ENCODE measurements at regions not wholly inside any gene's neighbourhood (a gene's known extent, or its start where the extent isn't known, plus 50 kb on each side); places are given as distances from the start of the nearest gene placed in this dataset.

GRCh38 chr16:73420676-73421075 lies 372.7 kb upstream of the ZFHX3 start:
- TF ChIP-seq ZNF384 (IDR thresholded peaks at IDR 0.05): no peak
- no peak for TF ChIP-seq SP1 (IDR thresholded peaks at IDR 0.05)
- TF ChIP-seq SUZ12 (IDR thresholded peaks at IDR 0.05): no peak
- no peak for TF ChIP-seq FOXK2 (IDR thresholded peaks at IDR 0.05)
- no peak for TF ChIP-seq ARNT (IDR thresholded peaks at IDR 0.05)
- TF ChIP-seq ELF4 (IDR thresholded peaks at IDR 0.05): no peak
- no peak for TF ChIP-seq PKNOX1 (IDR thresholded peaks at IDR 0.05)
- TF ChIP-seq TARDBP (IDR thresholded peaks at IDR 0.05): no peak
- TF ChIP-seq LEF1 (IDR thresholded peaks at IDR 0.05; ENCODE audit: borderline replicate concordance): no peak
- TF ChIP-seq FOXA1 (IDR thresholded peaks at IDR 0.05): no peak
- no peak for TF ChIP-seq NFRKB (IDR thresholded peaks at IDR 0.05)
- TF ChIP-seq FOXM1 (IDR thresholded peaks at IDR 0.05; ENCODE audit: borderline replicate concordance): no peak
- TF ChIP-seq CTBP1 (IDR thresholded peaks at IDR 0.05; ENCODE audit: borderline replicate concordance): no peak
- no peak for TF ChIP-seq L3MBTL2 (conservative IDR thresholded peaks at IDR 0.05)
- no peak for TF ChIP-seq BHLHE40 (IDR thresholded peaks at IDR 0.05; ENCODE audit: borderline replicate concordance)
- TF ChIP-seq HDGF (IDR thresholded peaks at IDR 0.05; ENCODE audit: borderline replicate concordance): no peak
- no peak for DNase-seq (ENCODE audit: extremely low spot score)
- POLR2A ChIA-PET: no interaction called here
- CTCF ChIA-PET: no interaction called here

DNA sequence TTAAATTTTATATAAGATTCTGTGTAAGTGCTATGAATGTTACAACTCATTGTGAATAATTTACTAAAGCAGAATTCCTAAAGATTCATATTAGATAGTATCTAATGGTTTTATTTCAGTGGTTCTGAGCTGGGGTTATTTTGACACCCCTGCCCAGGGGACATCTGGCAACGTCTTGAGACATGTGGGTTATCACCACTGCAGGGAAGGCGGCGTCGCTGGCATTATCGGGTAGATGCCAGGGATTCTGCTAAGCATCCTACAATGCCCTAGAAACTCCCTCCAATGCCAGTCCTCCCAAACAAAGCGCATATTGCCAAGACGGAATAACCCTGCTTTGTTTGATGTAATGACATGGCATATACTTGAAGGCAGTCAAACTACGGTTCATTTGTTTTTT lies 372.3 kb upstream of the ZFHX3 start:
- no peak for DNase-seq (ENCODE audit: extremely low spot score)
- TF ChIP-seq SUZ12 (IDR thresholded peaks at IDR 0.05) (no peak), L3MBTL2 (conservative IDR thresholded peaks at IDR 0.05) (no peak), CTBP1 (IDR thresholded peaks at IDR 0.05; ENCODE audit: borderline replicate concordance) (no peak), ZNF384 (IDR thresholded peaks at IDR 0.05) (no peak), TARDBP (IDR thresholded peaks at IDR 0.05) (no peak), ELF4 (IDR thresholded peaks at IDR 0.05) (no peak), HDGF (IDR thresholded peaks at IDR 0.05; ENCODE audit: borderline replicate concordance) (no peak), BHLHE40 (IDR thresholded peaks at IDR 0.05; ENCODE audit: borderline replicate concordance) (no peak), LEF1 (IDR thresholded peaks at IDR 0.05; ENCODE audit: borderline replicate concordance) (no peak), FOXM1 (IDR thresholded peaks at IDR 0.05; ENCODE audit: borderline replicate concordance) (no peak), ARNT (IDR thresholded peaks at IDR 0.05) (no peak), FOXA1 (IDR thresholded peaks at IDR 0.05) (no peak), NFRKB (IDR thresholded peaks at IDR 0.05) (no peak), FOXK2 (IDR thresholded peaks at IDR 0.05) (no peak), SP1 (IDR thresholded peaks at IDR 0.05) (no peak), PKNOX1 (IDR thresholded peaks at IDR 0.05) (no peak)
- CTCF ChIA-PET: no interaction called here
- POLR2A ChIA-PET: no interaction called here

- POLR2A ChIA-PET: no interaction called here
- CTCF ChIA-PET: no interaction called here
- TF ChIP-seq FOXM1 (IDR thresholded peaks at IDR 0.05; ENCODE audit: borderline replicate concordance): no peak
- no peak for TF ChIP-seq BHLHE40 (IDR thresholded peaks at IDR 0.05; ENCODE audit: borderline replicate concordance)
- TF ChIP-seq ZNF384 (IDR thresholded peaks at IDR 0.05): no peak
- no peak for TF ChIP-seq ARNT (IDR thresholded peaks at IDR 0.05)
- no peak for TF ChIP-seq HDGF (IDR thresholded peaks at IDR 0.05; ENCODE audit: borderline replicate concordance)
- no peak for TF ChIP-seq NFRKB (IDR thresholded peaks at IDR 0.05)
- TF ChIP-seq L3MBTL2 (conservative IDR thresholded peaks at IDR 0.05): no peak
- no peak for TF ChIP-seq FOXK2 (IDR thresholded peaks at IDR 0.05)
- no peak for TF ChIP-seq ELF4 (IDR thresholded peaks at IDR 0.05)
- no peak for TF ChIP-seq PKNOX1 (IDR thresholded peaks at IDR 0.05)
- TF ChIP-seq SP1 (IDR thresholded peaks at IDR 0.05): no peak
- no peak for TF ChIP-seq TARDBP (IDR thresholded peaks at IDR 0.05)
- no peak for TF ChIP-seq LEF1 (IDR thresholded peaks at IDR 0.05; ENCODE audit: borderline replicate concordance)
- DNase-seq (ENCODE audit: extremely low spot score): no peak
Observed at GRCh38 chr16:73418691-73419090, 370.8 kb upstream of the ZFHX3 start.

GRCh38 chr16:73418051-73418450 lies 370.1 kb upstream of the ZFHX3 start:
- TF ChIP-seq LEF1 (IDR thresholded peaks at IDR 0.05; ENCODE audit: borderline replicate concordance): no peak
- no peak for TF ChIP-seq L3MBTL2 (conservative IDR thresholded peaks at IDR 0.05)
- TF ChIP-seq ARNT (IDR thresholded peaks at IDR 0.05): no peak
- TF ChIP-seq CTBP1 (IDR thresholded peaks at IDR 0.05; ENCODE audit: borderline replicate concordance): no peak
- TF ChIP-seq TARDBP (IDR thresholded peaks at IDR 0.05): no peak
- no peak for TF ChIP-seq BHLHE40 (IDR thresholded peaks at IDR 0.05; ENCODE audit: borderline replicate concordance)
- no peak for TF ChIP-seq PKNOX1 (IDR thresholded peaks at IDR 0.05)
- no peak for TF ChIP-seq FOXA1 (IDR thresholded peaks at IDR 0.05)
- no peak for TF ChIP-seq ELF4 (IDR thresholded peaks at IDR 0.05)
- TF ChIP-seq SP1 (IDR thresholded peaks at IDR 0.05): no peak
- no peak for TF ChIP-seq SUZ12 (IDR thresholded peaks at IDR 0.05)
- no peak for TF ChIP-seq ZNF384 (IDR thresholded peaks at IDR 0.05)
- no peak for TF ChIP-seq FOXM1 (IDR thresholded peaks at IDR 0.05; ENCODE audit: borderline replicate concordance)
- TF ChIP-seq HDGF (IDR thresholded peaks at IDR 0.05; ENCODE audit: borderline replicate concordance): no peak
- POLR2A ChIA-PET: no interaction called here
- CTCF ChIA-PET: no interaction called here
- DNase-seq (ENCODE audit: extremely low spot score): no peak

DNA sequence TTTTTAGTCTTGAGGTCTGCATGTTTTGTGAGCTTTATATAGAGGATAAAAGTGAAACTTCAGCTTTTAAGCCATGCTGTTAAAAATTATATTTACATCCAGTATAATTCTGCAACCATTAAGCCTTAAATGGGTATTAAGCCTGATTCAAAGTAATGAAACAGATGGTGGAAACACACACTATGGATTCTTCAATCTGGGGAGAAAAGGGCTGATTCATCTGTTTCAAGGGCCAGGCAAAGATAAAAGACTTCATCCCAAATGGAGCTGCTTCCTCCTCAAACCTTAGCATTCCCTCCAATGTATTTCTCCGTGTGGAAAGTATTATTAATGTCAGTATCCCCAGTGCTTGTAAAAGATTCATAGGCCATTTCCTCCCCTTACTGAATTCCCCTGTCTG lies 367.4 kb upstream of the ZFHX3 start:
- ChIA-PET POLR2A (no interaction called here), CTCF (interaction anchor here (0.7 kb wide), 1 partner anchor 646 kb away, joined by 3 read pairs; no protein-coding TSS in a partner anchor)
- no peak for TF ChIP-seq ZNF384 (IDR thresholded peaks at IDR 0.05)
- no peak for TF ChIP-seq HDGF (IDR thresholded peaks at IDR 0.05; ENCODE audit: borderline replicate concordance)
- no peak for TF ChIP-seq TARDBP (IDR thresholded peaks at IDR 0.05)
- TF ChIP-seq L3MBTL2 (conservative IDR thresholded peaks at IDR 0.05): no peak
- no peak for TF ChIP-seq ARNT (IDR thresholded peaks at IDR 0.05)
- no peak for TF ChIP-seq FOXK2 (IDR thresholded peaks at IDR 0.05)
- TF ChIP-seq NFRKB (IDR thresholded peaks at IDR 0.05): no peak
- no peak for TF ChIP-seq ELF4 (IDR thresholded peaks at IDR 0.05)
- TF ChIP-seq FOXA1 (IDR thresholded peaks at IDR 0.05): no peak
- no peak for TF ChIP-seq PKNOX1 (IDR thresholded peaks at IDR 0.05)
- TF ChIP-seq FOXM1 (IDR thresholded peaks at IDR 0.05; ENCODE audit: borderline replicate concordance): no peak
- no peak for TF ChIP-seq LEF1 (IDR thresholded peaks at IDR 0.05; ENCODE audit: borderline replicate concordance)
- TF ChIP-seq BHLHE40 (IDR thresholded peaks at IDR 0.05; ENCODE audit: borderline replicate concordance): no peak
- DNase-seq (ENCODE audit: extremely low spot score): no peak

All from HEK293T (cell line).